C4-2B (cell line): ENCODE measurements at regions not wholly inside any gene's neighbourhood (a gene's known extent, or its start where the extent isn't known, plus 50 kb on each side); places are given as distances from the start of the nearest gene placed in this dataset.

Experiments
- H3K27ac ChIP-seq: fragments of 450-650 bp; 2 replicates; pipeline ENCODE4 v1.5.1; 2017
- ZFX ChIP-seq: fragments of 450-650 bp; IDR thresholded peaks from 2 replicates; pipeline ENCODE4 v1.6.1; 2017
- TF ChIP-seq, protein P1 (sequence below): fragments of 450-650 bp; conservative IDR thresholded peaks from 2 replicates; pipeline ENCODE4 v1.5.1; 2017; ENCODE audit warnings: mild to moderate bottlenecking

DNA sequence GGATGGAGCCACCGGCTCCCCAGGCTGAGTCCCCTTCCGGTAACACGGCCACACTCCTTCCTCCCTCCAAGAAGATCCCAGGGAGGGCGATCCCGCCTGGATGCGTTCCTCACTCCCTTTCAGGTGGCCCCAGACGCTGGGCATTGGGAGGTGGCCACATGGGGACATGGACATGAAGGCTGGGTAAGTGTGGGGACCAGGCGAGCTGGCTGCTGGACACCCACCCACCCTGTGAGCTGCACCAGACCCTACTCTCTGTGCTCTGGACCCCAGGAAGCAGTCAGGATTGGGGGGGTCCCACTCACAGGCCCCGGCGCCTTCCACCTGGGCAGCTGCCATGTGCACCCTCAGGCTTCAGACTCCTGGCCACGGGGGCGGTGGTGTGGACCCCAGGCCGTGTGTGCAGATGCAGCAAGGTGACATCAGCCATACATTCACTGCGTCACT, 932.8 kb downstream of the BRD1 start:
- H3K27ac ChIP-seq = no peak overlapping the region
- no peak for TF ChIP-seq ZFX

DNA sequence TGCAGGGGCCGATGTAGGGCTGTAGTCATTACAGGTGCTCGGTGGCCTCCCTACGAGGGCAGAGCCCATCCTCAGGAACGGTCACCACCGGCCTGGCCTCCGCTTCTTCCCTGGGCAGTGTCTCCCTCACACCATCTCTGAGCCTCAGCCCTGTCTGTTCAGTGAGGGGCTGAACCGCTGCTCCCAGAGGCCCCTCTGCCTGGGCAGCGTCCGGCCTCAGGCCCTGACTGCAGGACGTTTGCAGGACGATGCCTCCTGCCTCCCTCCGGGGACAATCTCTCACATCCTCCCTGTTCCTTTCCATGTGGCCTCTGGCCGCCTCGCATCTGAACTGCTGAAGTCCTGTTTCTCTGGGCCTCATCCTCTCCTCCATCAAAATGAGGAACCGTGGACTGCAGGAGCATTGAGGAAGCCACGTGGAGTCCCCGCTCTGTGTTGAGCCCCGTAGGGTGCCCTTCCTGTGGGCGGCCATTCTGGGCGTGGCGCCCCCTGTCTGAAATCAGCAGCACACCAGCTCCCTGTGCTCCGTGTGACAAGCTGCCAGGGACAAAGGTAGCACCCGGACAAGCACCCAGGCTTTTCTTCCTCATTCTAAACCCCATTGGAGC, 933.5 kb downstream of the BRD1 start:
- TF ChIP-seq, protein P1, sequence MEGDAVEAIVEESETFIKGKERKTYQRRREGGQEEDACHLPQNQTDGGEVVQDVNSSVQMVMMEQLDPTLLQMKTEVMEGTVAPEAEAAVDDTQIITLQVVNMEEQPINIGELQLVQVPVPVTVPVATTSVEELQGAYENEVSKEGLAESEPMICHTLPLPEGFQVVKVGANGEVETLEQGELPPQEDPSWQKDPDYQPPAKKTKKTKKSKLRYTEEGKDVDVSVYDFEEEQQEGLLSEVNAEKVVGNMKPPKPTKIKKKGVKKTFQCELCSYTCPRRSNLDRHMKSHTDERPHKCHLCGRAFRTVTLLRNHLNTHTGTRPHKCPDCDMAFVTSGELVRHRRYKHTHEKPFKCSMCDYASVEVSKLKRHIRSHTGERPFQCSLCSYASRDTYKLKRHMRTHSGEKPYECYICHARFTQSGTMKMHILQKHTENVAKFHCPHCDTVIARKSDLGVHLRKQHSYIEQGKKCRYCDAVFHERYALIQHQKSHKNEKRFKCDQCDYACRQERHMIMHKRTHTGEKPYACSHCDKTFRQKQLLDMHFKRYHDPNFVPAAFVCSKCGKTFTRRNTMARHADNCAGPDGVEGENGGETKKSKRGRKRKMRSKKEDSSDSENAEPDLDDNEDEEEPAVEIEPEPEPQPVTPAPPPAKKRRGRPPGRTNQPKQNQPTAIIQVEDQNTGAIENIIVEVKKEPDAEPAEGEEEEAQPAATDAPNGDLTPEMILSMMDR = no peak; the same call in 1 of the 2 replicates
- H3K27ac ChIP-seq = no peak overlapping the region

DNA sequence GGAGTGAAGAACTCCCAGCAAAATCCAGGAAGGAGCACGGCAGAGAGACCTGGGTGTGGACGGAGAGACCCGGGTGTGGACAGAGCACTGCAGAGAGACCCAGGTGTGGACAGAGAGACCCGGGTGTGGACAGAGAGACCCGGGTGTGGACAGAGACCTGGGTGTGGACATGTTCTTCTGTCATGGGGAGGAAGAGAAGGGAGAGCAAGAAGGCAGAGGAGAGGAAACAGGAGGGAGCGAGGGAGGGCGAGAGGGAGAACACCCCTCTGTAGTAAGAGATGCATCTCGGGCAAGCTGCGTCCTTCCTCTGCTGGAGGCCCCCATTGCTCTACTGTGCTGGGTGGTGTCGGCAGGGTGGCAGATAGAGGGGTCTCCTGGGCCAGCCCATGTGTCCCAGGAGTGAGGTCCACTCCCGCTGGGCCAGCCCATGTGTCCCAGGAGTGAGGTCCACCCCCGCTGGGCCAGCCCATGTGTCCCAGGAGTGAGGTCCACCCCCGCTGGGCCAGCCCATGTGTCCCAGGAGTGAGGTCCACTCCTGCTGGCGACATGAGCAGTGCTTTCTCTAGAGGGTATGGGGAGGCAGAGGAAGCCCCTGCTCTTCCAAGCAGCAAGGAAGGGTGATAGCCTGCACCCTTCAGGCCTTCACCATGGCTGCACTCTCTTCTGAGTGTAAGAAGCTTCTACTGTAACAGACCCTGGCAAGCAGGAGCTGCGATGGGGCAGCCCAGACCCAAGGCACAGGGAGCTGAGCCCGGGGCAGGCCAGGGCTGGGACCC, 934.2 kb downstream of the BRD1 start:
- TF ChIP-seq, protein P1 = no peak
- no peak overlapping the region for H3K27ac ChIP-seq

DNA sequence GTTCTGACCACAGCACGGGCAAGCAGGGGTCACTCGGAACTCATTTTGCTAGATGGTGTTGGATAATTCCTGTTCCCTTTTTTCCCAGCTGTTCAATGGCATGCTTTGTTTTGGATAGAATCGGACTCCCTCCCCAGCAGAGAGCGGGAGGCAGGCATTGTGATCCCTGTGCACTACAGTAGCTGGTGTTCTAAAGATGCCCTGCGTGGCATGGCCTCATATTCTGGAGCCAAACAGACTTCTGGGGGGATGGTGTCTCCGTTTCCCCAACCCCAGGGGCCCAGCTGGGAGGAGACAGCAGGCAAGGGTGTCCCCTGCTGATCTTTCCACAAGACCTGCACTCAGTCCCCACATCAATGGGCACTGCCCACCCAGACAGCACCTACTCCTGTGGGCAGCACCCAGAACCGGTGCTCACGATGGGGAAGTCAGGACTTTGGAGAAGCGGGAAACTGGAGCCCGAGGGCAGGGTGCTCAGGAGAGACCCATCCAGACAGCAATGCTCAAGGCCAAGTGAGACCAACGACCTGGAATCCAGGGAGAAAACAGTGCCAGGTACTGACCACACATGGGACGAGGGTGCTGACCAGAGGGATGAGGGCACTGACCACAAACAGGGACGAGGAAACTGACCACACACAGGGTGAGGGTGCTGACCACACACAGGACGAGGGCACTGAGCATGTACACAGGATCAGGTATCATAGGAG, 934.9 kb downstream of the BRD1 start:
- TF ChIP-seq ZFX = no peak
- TF ChIP-seq, protein P1 = no peak
- no peak overlapping the region for H3K27ac ChIP-seq

DNA sequence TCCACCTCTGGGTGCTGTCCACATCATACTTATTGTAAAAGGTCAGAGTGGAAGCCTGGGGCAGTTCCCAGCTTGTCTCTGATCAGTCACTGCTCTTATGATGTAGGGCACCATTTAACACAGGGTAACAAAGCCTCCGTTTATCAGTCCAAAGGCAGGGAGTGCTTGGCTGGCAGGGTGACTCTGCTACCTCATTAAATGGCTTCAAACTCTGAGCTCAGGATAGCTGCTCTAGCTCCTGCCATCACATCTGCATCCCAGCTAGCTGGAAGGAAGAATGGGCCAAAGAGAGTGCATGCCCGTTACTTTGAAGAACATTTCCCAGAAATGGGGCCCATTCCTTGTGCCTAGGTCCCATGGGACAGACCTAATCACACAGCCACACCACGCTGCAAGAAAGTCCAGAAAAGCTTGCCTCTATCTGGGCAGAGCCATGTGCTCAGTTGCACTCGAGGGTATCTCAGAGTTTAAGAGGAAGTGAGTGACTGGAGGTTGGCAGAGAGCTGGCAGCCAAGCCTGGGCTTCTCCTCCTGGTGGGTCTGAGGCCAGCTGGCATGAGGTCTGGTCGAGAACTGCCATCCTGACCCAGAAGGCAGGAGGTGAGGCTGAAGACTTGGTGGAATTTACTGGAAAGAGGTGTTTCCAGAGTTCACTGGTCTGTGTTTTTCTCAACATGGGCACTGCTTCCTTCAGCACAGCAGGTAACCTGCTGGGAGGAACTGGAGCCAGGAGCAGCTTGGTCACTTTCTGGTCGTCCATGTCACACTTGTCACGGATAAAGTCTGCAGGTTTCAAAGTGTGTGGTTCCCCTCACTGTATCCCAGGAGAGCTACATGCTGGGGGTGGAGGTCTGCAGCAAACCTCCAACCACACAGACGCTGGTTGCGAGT, 935.7 kb downstream of the BRD1 start:
- H3K27ac ChIP-seq = no peak overlapping the region
- TF ChIP-seq, protein P1 = no peak
- no peak for TF ChIP-seq ZFX

DNA sequence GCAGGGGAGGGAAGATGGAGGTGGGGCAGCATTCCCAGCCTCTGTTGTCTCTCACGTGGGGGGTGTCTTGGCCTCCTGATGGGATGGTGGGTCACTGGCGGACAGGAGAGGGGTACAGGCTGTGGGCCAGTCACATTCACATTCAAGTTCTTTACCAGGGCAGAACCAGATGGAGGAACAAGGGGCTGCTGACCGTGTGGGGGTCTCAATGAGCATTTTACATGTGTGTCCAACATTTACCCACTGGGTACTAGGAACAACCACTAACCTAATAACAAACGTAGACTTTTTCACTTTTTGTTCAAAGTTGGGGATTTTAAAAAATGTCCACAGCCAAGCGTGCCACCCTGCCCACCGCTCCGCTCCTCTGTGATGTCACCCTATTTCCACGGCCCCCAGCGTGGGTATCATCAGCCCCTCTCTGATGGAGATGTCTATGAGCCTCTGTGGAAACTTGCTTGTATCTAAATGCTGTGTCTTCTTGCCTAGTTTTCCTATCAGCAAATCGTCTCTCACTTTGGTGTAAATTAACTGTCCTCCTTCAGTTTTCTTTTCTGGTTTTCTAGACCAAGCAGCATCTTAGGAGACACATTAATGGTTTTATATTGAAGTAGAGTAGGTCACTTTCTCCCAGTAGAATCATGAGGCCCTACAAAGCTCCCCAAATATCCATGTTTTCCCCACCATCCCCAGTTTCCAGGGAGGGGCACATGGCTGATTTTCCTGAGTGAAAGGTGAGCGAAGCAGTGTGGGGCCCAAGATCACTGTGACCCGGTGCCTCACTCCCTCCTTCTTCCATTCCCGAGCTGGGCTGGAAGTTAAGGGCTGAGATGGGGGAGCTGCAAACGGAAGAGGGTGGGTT, 936.7 kb downstream of the BRD1 start:
- TF ChIP-seq, protein P1 = no peak
- TF ChIP-seq ZFX = no peak
- no peak overlapping the region for H3K27ac ChIP-seq
